BE2C (cell line): ENCODE measurements at regions not wholly inside any gene's neighbourhood (a gene's known extent, or its start where the extent isn't known, plus 50 kb on each side); places are given as distances from the start of the nearest gene placed in this dataset.
A peak's percentile ranks its signal among the peaks of the same experiment; 100 is the strongest.

Source experiments
- DNase-seq: peaks from one replicate; pipeline ENCODE4 v3.0.0-alpha.2; 2020
- H3K27me3 ChIP-seq: fragments of 250-450 bp; sonication (Bioruptor Pico); 2 replicates; pipeline ENCODE4 v1.5.1; 2020; ENCODE audit warnings: mild to moderate bottlenecking
- H3K36me3 ChIP-seq: fragments of 250-450 bp; sonication (Bioruptor Pico); 2 replicates; pipeline ENCODE4 v1.5.1; 2020; ENCODE audit warnings: mild to moderate bottlenecking
- H3K4me1 ChIP-seq: fragments of 250-450 bp; sonication (Bioruptor Pico); 2 replicates; pipeline ENCODE4 v1.5.1; 2020
- H3K4me3 ChIP-seq: 2 replicates; pipeline ENCODE4 v1.5.1; 2011; ENCODE audit warnings: low read depth, low read length
- H3K9me3 ChIP-seq: fragments of 250-450 bp; sonication (Bioruptor Pico); 2 replicates; pipeline ENCODE4 v1.5.1; 2020
- CTCF ChIP-seq: IDR thresholded peaks from 2 replicates; pipeline ENCODE4 v1.5.1; 2012; ENCODE audit warnings: mild to moderate bottlenecking, low read depth, low read length

GRCh38 chr6:65786815-65787214 lies 79.8 kb upstream of the EYS start:
- Histone ChIP-seq H3K4me3 (no peak overlapping the region), H3K4me1 (no peaks in the 10 kb centered on the region), H3K9me3 (no peaks in the 10 kb centered on the region), H3K36me3 (no peaks in the 10 kb centered on the region), H3K27me3 (no peaks in the 10 kb centered on the region)
- no peak for DNase-seq
- TF ChIP-seq CTCF = no peak

DNA sequence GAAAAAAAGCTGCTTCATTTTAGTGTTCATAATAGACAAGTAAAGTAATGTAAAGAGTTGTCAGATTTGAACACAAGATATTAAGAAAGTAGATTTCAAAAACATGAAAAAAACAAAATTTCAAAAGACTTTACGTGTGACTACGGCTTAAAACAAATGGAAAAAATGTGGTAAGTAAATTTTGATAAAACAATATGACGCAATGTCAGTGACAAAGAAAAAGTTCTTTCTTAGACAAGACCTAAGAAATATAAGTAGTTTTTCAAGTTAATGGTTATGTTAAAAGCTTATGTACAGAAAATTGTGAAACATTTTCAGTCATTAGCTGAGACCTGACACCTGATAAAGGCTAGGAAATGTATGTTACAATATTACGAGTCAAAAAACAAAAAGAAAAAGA lies 73.7 kb upstream of the EYS start:
- no peaks in the 10 kb centered on the region for H3K4me1 ChIP-seq
- TF ChIP-seq CTCF = no peak
- no peaks in the 10 kb centered on the region for H3K36me3 ChIP-seq
- no peaks in the 10 kb centered on the region for H3K27me3 ChIP-seq
- DNase-seq = no peak
- H3K4me3 ChIP-seq = no peak overlapping the region
- no peaks in the 10 kb centered on the region for H3K9me3 ChIP-seq

GRCh38 chr6:65776332-65776731 lies 69.3 kb upstream of the EYS start:
- TF ChIP-seq CTCF = peak; percentile 50
- DNase-seq = no peak
- no peak overlapping the region for H3K4me3 ChIP-seq
- H3K27me3 ChIP-seq = no peaks in the 10 kb centered on the region
- H3K36me3 ChIP-seq = no peaks in the 10 kb centered on the region
- H3K4me1 ChIP-seq = no peaks in the 10 kb centered on the region
- H3K9me3 ChIP-seq = no peaks in the 10 kb centered on the region

DNA sequence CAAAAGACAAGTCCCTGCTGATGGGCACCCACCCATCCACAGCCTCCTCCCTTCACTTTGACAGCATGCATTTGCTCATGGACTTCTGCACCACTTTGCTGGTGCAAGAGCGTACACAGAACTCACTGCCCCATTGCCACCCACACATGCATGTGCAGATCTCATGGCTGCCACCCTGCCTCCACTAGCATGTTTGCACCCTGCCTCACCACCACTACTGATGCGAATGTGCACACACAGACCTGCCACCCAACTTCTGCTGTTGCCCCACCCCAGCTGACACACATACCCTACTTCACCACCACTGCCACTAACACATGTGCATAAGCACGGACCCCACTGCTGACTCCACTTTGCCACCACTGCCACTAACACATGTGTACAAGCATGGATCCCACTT lies 64.9 kb upstream of the EYS start:
- DNase-seq = no peak
- H3K27me3 ChIP-seq = no peaks in the 10 kb centered on the region
- H3K4me1 ChIP-seq = no peaks in the 10 kb centered on the region; the same call in 1 of the 2 replicates
- no peaks in the 10 kb centered on the region for H3K9me3 ChIP-seq
- H3K4me3 ChIP-seq = no peak overlapping the region
- TF ChIP-seq CTCF = no peak
- no peaks in the 10 kb centered on the region for H3K36me3 ChIP-seq

GRCh38 chr6:65761890-65762289 lies 54.9 kb upstream of the EYS start:
- no peaks in the 10 kb centered on the region for H3K9me3 ChIP-seq
- H3K27me3 ChIP-seq = no peaks in the 10 kb centered on the region
- H3K4me1 ChIP-seq = no peaks in the 10 kb centered on the region; the same call in 1 of the 2 replicates
- no peak for TF ChIP-seq CTCF
- DNase-seq = no peak
- H3K4me3 ChIP-seq = no peak overlapping the region
- no peaks in the 10 kb centered on the region for H3K36me3 ChIP-seq

- no peaks in the 10 kb centered on the region for H3K36me3 ChIP-seq
- no peaks in the 10 kb centered on the region for H3K4me1 ChIP-seq
- H3K27me3 ChIP-seq = no peaks in the 10 kb centered on the region
- no peak for TF ChIP-seq CTCF
- no peaks in the 10 kb centered on the region for H3K9me3 ChIP-seq
- DNase-seq = no peak
- no peak overlapping the region for H3K4me3 ChIP-seq
Measured at GRCh38 chr6:65760285-65760684, 53.3 kb upstream of the EYS start.
